PC-9 (cell line): ENCODE measurements at regions not wholly inside any gene's neighbourhood (a gene's known extent, or its start where the extent isn't known, plus 50 kb on each side); places are given as distances from the start of the nearest gene placed in this dataset.

Experiments
- BruUV-seq: library from RNA; stranded (reverse); fragments of 400-500 nt; replicated peaks from 2 replicates; lab custom pipeline; 2021; lab: Mats Ljungman, UMichigan
- CTCF ChIA-PET: fragments of 300-600 bp; sonication (Branson Sonifier 250); formaldehyde crosslinking; loops from one replicate; lab custom pipeline; 2022; ENCODE audit warnings: antibody characterized with exemption; lab: Charles Lee
- POLR2A ChIA-PET: fragments of 300-600 bp; sonication (Branson Sonifier 250); formaldehyde crosslinking; loops from one replicate; lab custom pipeline; 2022; ENCODE audit warnings: antibody characterized with exemption; ENCODE audit not compliant: unreplicated experiment; lab: Charles Lee
- DNase-seq, 2 experiments: peaks; one replicate each; pipeline versions ENCODE4 v3.0.0 to v3.0.0-alpha.2; 2015 to 2022; ENCODE audit warnings: mixed read lengths in 1 of 2
- H2AFZ ChIP-seq: fragments of 200-600 bp; sonication (generic); 2 replicates; pipeline ENCODE4 v1.8.1; 2017; ENCODE audit warnings: antibody characterized with exemption
- H3F3A ChIP-seq: fragments of 200-600 bp; sonication (generic); 2 replicates; pipeline ENCODE4 v1.8.1; 2017; ENCODE audit warnings: antibody characterized with exemption, mild to moderate bottlenecking, low read depth; ENCODE audit not compliant: insufficient read depth
- H3K27ac ChIP-seq: fragments of 200-600 bp; sonication (generic); 2 replicates; pipeline ENCODE4 v1.6.1; 2016; ENCODE audit warnings: mixed run types
- H3K27me3 ChIP-seq: fragments of 200-600 bp; sonication (generic); 2 replicates; pipeline ENCODE4 v1.6.1; 2016; ENCODE audit warnings: low read depth, mixed run types; ENCODE audit not compliant: insufficient read depth
- H3K36me3 ChIP-seq: fragments of 200-600 bp; sonication (generic); 2 replicates; pipeline ENCODE4 v1.6.1; 2016; ENCODE audit warnings: low read depth, mixed run types
- H3K4me1 ChIP-seq: fragments of 200-600 bp; sonication (generic); replicated peaks from 2 replicates; pipeline ENCODE4 v1.6.1; 2016; ENCODE audit warnings: mixed run types; ENCODE audit not compliant: insufficient read depth
- H3K4me2 ChIP-seq: fragments of 200-600 bp; sonication (generic); 2 replicates; pipeline ENCODE4 v1.6.1; 2017; ENCODE audit warnings: mixed run types
- H3K4me3 ChIP-seq: fragments of 200-600 bp; sonication (generic); 2 replicates; pipeline ENCODE4 v1.6.1; 2016; ENCODE audit warnings: mixed run types
- H3K79me2 ChIP-seq: fragments of 200-600 bp; sonication (generic); 2 replicates; pipeline ENCODE4 v1.6.1; 2017; ENCODE audit warnings: low read depth, mixed run types
- H3K9me2 ChIP-seq: fragments of 200-600 bp; sonication (generic); 2 replicates; pipeline ENCODE4 v1.8.1; 2017; ENCODE audit warnings: mild to moderate bottlenecking; ENCODE audit not compliant: insufficient read depth
- H3K9me3 ChIP-seq: fragments of 200-600 bp; sonication (generic); 2 replicates; pipeline ENCODE4 v1.8.1; 2016; ENCODE audit warnings: low read depth; ENCODE audit not compliant: insufficient read depth
- H4K20me1 ChIP-seq: fragments of 200-600 bp; sonication (generic); 2 replicates; pipeline ENCODE4 v1.8.1; 2017; ENCODE audit not compliant: insufficient read depth
- CTCF ChIP-seq: fragments of 200-600 bp; sonication (generic); conservative IDR thresholded peaks from 2 replicates; pipeline ENCODE4 v1.6.1; 2017; ENCODE audit warnings: mixed run types, antibody characterized with exemption, mild to moderate bottlenecking, moderate library complexity
- EZH2 ChIP-seq: fragments of 200-600 bp; sonication (generic); IDR thresholded peaks from 2 replicates; pipeline ENCODE4 v1.8.0; 2017; ENCODE audit warnings: antibody characterized with exemption, low read depth
- intact Hi-C: fragments of 100-400 bp; cut with micrococcal nuclease; formaldehyde crosslinking; loops from one replicate; pipeline ENCODE4 v1.10.0; 2022; ENCODE audit not compliant: unreplicated experiment

- POLR2A ChIA-PET: no interaction called here
- intact Hi-C loops: no loop called here
Measured at GRCh38 chr6:84929212-84929611, 164.8 kb upstream of the TBX18 start.

GRCh38 chr6:84927551-84927950 is 163.2 kb upstream of the TBX18 start:
- TF ChIP-seq EZH2 (no peak), CTCF (no peak)
- H3K4me3 ChIP-seq: no peak overlapping the region
- intact Hi-C loops: no loop called here
- no peaks in the 10 kb centered on the region for H3K9me3 ChIP-seq
- H3K4me1 ChIP-seq: no peaks in the 10 kb centered on the region
- no peaks in the 10 kb centered on the region for H3K27me3 ChIP-seq
- no TSS peak for BruUV-seq
- ChIA-PET POLR2A (no interaction called here), CTCF (no interaction called here)
- H3K4me2 ChIP-seq: no peak overlapping the region
- no peaks in the 10 kb centered on the region for H3K79me2 ChIP-seq
- no peaks in the 10 kb centered on the region for H3K9me2 ChIP-seq
- no peak for DNase-seq
- no peaks in the 10 kb centered on the region for H4K20me1 ChIP-seq
- no peak overlapping the region for H3K27ac ChIP-seq
- H3F3A ChIP-seq: no peaks in the 10 kb centered on the region
- no peak overlapping the region for H2AFZ ChIP-seq
- no peaks in the 10 kb centered on the region for H3K36me3 ChIP-seq

More at GRCh38 chr6:84929212-84929611, 164.8 kb upstream of the TBX18 start:
- CTCF ChIA-PET: no interaction called here
- BruUV-seq: no TSS peak
- TF ChIP-seq CTCF: no peak
- TF ChIP-seq EZH2: no peak
- Histone ChIP-seq H3K4me3 (no peak overlapping the region), H3K36me3 (no peaks in the 10 kb centered on the region), H3K27me3 (no peaks in the 10 kb centered on the region), H3K9me2 (no peaks in the 10 kb centered on the region), H3K79me2 (no peaks in the 10 kb centered on the region), H4K20me1 (no peaks in the 10 kb centered on the region), H3K4me2 (no peak overlapping the region), H3F3A (no peaks in the 10 kb centered on the region), H2AFZ (no peak overlapping the region), H3K9me3 (no peaks in the 10 kb centered on the region), H3K27ac (no peak overlapping the region), H3K4me1 (no peaks in the 10 kb centered on the region)
- no peak for DNase-seq

- H3K79me2 ChIP-seq: no peaks in the 10 kb centered on the region
- ChIA-PET POLR2A (no interaction called here), CTCF (no interaction called here)
- H3K4me3 ChIP-seq: no peak overlapping the region
- H3K27ac ChIP-seq: no peak overlapping the region
- no peaks in the 10 kb centered on the region for H3K36me3 ChIP-seq
- H3K9me3 ChIP-seq: no peaks in the 10 kb centered on the region
- no peaks in the 10 kb centered on the region for H3K27me3 ChIP-seq
- TF ChIP-seq EZH2 (no peak), CTCF (no peak)
- no peak overlapping the region for H2AFZ ChIP-seq
- H3K4me2 ChIP-seq: no peak overlapping the region
- no TSS peak for BruUV-seq
- H3F3A ChIP-seq: no peaks in the 10 kb centered on the region
- intact Hi-C loops: no loop called here
- no peak for DNase-seq
- H3K4me1 ChIP-seq: no peaks in the 10 kb centered on the region
- H4K20me1 ChIP-seq: no peaks in the 10 kb centered on the region
- no peaks in the 10 kb centered on the region for H3K9me2 ChIP-seq
Measured at GRCh38 chr6:84926189-84927155, 162.1 kb upstream of the TBX18 start.
